ENCODE measurements at regions not wholly inside any gene's neighbourhood (a gene's known extent, or its start where the extent isn't known, plus 50 kb on each side); places are given as distances from the start of the nearest gene placed in this dataset.

DNA sequence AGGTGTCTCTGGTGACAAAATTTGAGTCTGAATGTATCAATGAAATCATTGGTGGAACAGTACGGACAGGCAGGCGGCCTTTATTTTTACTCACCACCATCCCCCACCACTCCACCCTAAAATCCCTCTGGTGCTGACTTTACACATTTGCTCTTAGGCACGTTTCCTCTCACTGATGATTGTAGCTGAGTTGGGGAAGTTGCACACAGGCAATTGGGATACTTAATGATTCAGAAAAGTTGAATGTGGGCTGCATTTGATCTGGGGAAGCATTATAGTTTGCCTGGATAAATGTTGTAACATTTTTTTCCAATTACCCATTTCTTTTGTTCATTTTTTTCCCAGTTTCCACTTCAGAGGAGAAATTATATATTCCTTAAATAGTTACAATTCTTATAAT, 658.4 kb downstream of the TLR4 start:
- no peak for TF ChIP-seq POLR2A (IDR thresholded peaks at IDR 0.05)
- TF ChIP-seq, protein P1, sequence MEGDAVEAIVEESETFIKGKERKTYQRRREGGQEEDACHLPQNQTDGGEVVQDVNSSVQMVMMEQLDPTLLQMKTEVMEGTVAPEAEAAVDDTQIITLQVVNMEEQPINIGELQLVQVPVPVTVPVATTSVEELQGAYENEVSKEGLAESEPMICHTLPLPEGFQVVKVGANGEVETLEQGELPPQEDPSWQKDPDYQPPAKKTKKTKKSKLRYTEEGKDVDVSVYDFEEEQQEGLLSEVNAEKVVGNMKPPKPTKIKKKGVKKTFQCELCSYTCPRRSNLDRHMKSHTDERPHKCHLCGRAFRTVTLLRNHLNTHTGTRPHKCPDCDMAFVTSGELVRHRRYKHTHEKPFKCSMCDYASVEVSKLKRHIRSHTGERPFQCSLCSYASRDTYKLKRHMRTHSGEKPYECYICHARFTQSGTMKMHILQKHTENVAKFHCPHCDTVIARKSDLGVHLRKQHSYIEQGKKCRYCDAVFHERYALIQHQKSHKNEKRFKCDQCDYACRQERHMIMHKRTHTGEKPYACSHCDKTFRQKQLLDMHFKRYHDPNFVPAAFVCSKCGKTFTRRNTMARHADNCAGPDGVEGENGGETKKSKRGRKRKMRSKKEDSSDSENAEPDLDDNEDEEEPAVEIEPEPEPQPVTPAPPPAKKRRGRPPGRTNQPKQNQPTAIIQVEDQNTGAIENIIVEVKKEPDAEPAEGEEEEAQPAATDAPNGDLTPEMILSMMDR (IDR thresholded peaks at IDR 0.05), result no peak
- intact Hi-C loops (cut with DNase I), result no loop called here
- WGBS, 2 donors, result 65 to 68% methylated on average over 3 of the region's 3 CpGs

DNA sequence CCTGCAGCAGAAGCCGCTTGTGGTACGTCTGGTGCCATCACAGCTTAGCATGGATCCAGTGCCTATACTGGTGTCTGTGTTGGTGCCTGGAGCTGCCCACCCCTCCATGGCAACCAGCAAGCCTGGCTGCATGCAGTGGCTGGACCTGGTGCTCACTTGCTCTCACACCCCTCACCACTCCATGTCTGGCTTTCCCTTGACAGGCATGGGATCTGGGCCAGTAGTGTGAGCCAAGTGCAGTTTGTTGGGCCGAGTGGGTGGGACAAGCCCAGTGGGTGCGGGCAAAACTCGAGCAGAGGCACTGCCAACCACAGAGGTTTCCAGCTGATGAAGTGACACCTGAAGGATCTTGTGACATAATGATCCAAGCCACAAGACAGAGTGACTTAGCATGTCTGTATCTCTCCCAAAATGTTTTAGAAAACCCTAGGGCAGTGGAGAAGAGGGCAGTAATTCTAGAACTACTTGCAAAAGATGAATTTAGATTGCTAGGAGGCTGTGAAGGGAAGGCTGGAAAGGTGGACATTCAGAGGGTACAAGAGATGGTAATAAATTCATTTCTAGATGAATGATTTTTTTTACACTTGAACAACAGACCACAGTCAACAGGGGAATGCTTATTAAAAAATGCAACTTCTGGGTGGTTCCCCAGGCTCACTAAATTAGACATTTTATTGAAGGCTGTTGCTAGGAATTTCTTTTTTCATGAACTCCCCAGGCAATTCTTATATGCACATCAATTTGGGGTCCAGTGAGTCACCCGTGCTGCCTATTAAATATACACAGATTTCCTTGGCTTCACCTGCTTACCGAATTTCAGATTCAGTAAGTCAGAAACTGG, 660.3 kb downstream of the TLR4 start:
- DNase-seq, result no peak
- no peaks in the 10 kb centered on the region for H3K27me3 ChIP-seq
- H3K9me3 ChIP-seq, result peaks cover 0 to 14% (median 0%) of the 10 kb centered on the region in 3 donors
- intact Hi-C loops (cut with DNase I), result no loop called here
- TF ChIP-seq, protein P1 (IDR thresholded peaks at IDR 0.05), result no peak
- no peak for TF ChIP-seq POLR2A (IDR thresholded peaks at IDR 0.05)
- no peaks in the 10 kb centered on the region for H3K36me3 ChIP-seq
- no peak overlapping the region for H3K27ac ChIP-seq
- no peak overlapping the region for H3K4me3 ChIP-seq
- no peaks in the 10 kb centered on the region for H3K4me1 ChIP-seq
- WGBS, 2 donors, result 61 to 73% methylated on average over 5 to 6 of the region's 7 CpGs

More for the DNA sequence above, 658.4 kb downstream of the TLR4 start:
- Histone ChIP-seq H3K36me3 (no peaks in the 10 kb centered on the region), H3K27ac (no peak overlapping the region), H3K4me1 (no peaks in the 10 kb centered on the region), H3K27me3 (no peaks in the 10 kb centered on the region), H3K4me3 (no peak overlapping the region), H3K9me3 (peaks cover 0 to 14% (median 0%) of the 10 kb centered on the region in 3 donors)
- no peak for DNase-seq

DNA sequence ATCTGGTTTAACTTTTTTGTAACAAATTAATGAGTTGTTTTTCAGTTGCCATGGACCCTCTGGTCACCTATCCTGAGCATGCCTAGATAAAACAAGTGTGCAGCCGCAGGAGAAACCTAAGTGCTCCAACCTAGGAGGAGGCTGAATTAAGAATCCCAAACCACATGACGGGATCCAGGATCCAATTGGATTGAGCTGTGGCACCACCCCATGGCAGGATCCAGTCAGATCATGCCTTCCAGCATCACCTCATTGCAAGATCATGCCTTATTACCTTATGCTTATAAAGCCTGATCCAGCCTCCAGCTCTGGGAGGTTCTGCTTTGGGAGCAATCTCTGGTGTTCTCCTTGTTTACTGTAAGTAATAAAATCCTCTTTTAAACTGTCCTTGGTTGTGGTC, 662.0 kb downstream of the TLR4 start:
- intact Hi-C loops (cut with DNase I), result no loop called here
- Histone ChIP-seq H3K27ac (no peak overlapping the region), H3K9me3 (peaks cover 0 to 14% (median 0%) of the 10 kb centered on the region in 3 donors), H3K4me1 (no peaks in the 10 kb centered on the region), H3K27me3 (no peaks in the 10 kb centered on the region), H3K4me3 (no peak overlapping the region), H3K36me3 (no peaks in the 10 kb centered on the region)
- TF ChIP-seq, protein P1 (IDR thresholded peaks at IDR 0.05), result no peak
- no peak for TF ChIP-seq POLR2A (IDR thresholded peaks at IDR 0.05)
- WGBS, 2 donors, result 74 to 75% methylated on average over 2 of the region's 2 CpGs
- DNase-seq, result no peak

DNA sequence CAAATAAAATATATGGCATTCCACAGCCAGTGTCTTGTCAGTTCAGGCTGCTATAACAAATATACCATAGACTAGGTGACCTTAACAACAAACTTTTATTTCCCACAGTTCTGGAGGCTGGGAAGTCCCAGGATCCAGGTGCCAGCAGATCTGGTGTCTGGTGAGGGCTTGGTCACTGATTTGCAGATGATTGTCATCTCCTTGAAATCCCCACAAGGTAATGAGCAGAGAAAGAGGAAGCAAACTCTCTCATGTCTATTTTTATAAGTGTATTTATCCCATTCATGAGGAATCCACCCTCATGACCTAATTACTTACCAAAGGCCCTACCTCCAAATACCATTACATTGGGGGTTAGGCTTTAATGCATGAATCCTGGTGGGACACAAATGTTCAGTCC, 663.2 kb downstream of the TLR4 start:
- Histone ChIP-seq H3K9me3 (peaks cover 0 to 14% (median 0%) of the 10 kb centered on the region in 3 donors), H3K27me3 (no peaks in the 10 kb centered on the region), H3K4me3 (no peak overlapping the region), H3K27ac (no peak overlapping the region), H3K36me3 (no peaks in the 10 kb centered on the region), H3K4me1 (no peaks in the 10 kb centered on the region)
- intact Hi-C loops (cut with DNase I), result no loop called here
- TF ChIP-seq, protein P1 (IDR thresholded peaks at IDR 0.05), result no peak
- TF ChIP-seq POLR2A (IDR thresholded peaks at IDR 0.05), result no peak
- no peak for DNase-seq

DNA sequence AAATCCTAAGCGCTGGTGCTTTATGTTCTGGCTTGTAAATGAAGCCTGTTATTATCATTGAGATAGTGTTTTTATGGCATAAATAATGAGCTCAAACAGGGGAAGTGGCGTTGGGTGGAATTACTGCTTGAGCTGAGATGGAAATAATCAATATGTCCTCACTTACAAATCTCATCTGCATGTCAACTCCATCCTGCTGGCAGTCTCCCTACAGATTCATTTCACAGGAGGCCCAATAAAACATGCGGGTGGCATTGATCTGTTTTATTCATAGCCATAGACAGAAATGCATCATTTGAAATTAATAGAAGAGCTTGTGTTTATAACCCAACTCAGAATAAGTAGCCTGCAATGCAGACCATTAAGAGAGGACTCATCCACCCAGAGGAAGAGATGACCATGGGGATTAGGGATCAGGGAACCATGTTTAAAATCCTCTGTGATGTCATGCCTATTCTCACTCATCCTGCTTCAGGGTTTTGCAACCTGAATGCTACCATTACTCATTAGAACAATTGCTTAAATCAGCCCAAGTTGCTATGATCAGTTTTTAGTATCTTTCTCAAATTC, 680.4 kb downstream of the TLR4 start:
- intact Hi-C loops (cut with DNase I), result no loop called here
- 65 to 79% methylated on average over 3 of the region's 3 CpGs for WGBS, 2 donors
- DNase-seq, result no peak
- Histone ChIP-seq H3K4me1 (no peaks in the 10 kb centered on the region), H3K4me3 (no peak overlapping the region), H3K9me3 (no peaks in the 10 kb centered on the region), H3K36me3 (no peaks in the 10 kb centered on the region), H3K27me3 (no peaks in the 10 kb centered on the region), H3K27ac (no peak overlapping the region)
- TF ChIP-seq, protein P1 (IDR thresholded peaks at IDR 0.05), result no peak
- TF ChIP-seq POLR2A (IDR thresholded peaks at IDR 0.05), result no peak
